Skeletal muscle tissue (tissue), 4 donors: ENCODE measurements at regions not wholly inside any gene's neighbourhood (a gene's known extent, or its start where the extent isn't known, plus 50 kb on each side); places are given as distances from the start of the nearest gene placed in this dataset. TPM values are rescaled to one million over a fixed set of nuclear protein-coding genes. Genes with fewer than 3 reads are reported as not detected.

ENCODE experiments used
- H3K27ac ChIP-seq: one replicate; pipeline ENCODE4 v1.7.0; 2013; ENCODE audit warnings: mild to moderate bottlenecking, low read depth, low read length, inconsistent platforms
- H3K27me3 ChIP-seq, 3 donors: one replicate each; pipeline ENCODE4 v1.7.0; 2013; ENCODE audit warnings: low read length in 3 of 3; ENCODE audit not compliant: control insufficient read depth in 3 of 3, insufficient read depth in 3 of 3
- H3K36me3 ChIP-seq, 3 donors: one replicate each; pipeline ENCODE4 v1.7.0; 2013; ENCODE audit warnings: low read length in 3 of 3; ENCODE audit not compliant: control insufficient read depth in 3 of 3, insufficient read depth in 3 of 3
- H3K4me1 ChIP-seq, 3 donors: one replicate each; pipeline ENCODE4 v1.7.0; 2013; ENCODE audit warnings: low read length in 3 of 3, mild to moderate bottlenecking in 3 of 3; ENCODE audit not compliant: control insufficient read depth in 3 of 3, insufficient read depth in 3 of 3
- H3K4me3 ChIP-seq, 3 donors: one replicate each; pipeline ENCODE4 v1.7.0; 2013; ENCODE audit warnings: low read length in 3 of 3
- H3K9ac ChIP-seq, 3 donors: one replicate each; pipeline ENCODE4 v1.7.0; 2013; ENCODE audit warnings: low read length in 3 of 3, mild to moderate bottlenecking in 3 of 3, moderate library complexity in 2 of 3, low read depth in 1 of 3
- H3K9me3 ChIP-seq, 3 donors: one replicate each; pipeline ENCODE4 v1.7.0; 2013; ENCODE audit warnings: low read length in 3 of 3; ENCODE audit not compliant: control insufficient read depth in 3 of 3
- small RNA-seq: library from RNA; depleted of rRNA; stranded (forward); fragments of <200 nt; gene quantifications from one replicate; pipeline ENCODE3, GENCODE V24; 2014
- donor health status: Osteomylitis.

GRCh38 chr3:71854096-71854495 is 69.1 kb upstream of the PROK2 start:
- no peak overlapping the region for H3K4me3 ChIP-seq
- H3K9ac ChIP-seq, result no peak overlapping the region
- H3K27ac ChIP-seq, result no peak overlapping the region
- no peaks in the 10 kb centered on the region for H3K4me1 ChIP-seq
- peaks cover 0 to 2% (median 0%) of the 10 kb centered on the region in 3 donors for H3K9me3 ChIP-seq
- no peaks in the 10 kb centered on the region for H3K36me3 ChIP-seq
- peaks cover 0 to 7% (median 2%) of the 10 kb centered on the region in 3 donors for H3K27me3 ChIP-seq

- H3K4me1 ChIP-seq, result no peaks in the 10 kb centered on the region
- H3K27me3 ChIP-seq, result peaks cover 0 to 7% (median 2%) of the 10 kb centered on the region in 3 donors
- H3K4me3 ChIP-seq, result no peak overlapping the region
- no peak overlapping the region for H3K9ac ChIP-seq
- peaks cover 0 to 4% (median 0%) of the 10 kb centered on the region in 3 donors for H3K9me3 ChIP-seq
- H3K36me3 ChIP-seq, result no peaks in the 10 kb centered on the region
- no peak overlapping the region for H3K27ac ChIP-seq
Observed at GRCh38 chr3:71851878-71852277, 66.9 kb upstream of the PROK2 start.

DNA sequence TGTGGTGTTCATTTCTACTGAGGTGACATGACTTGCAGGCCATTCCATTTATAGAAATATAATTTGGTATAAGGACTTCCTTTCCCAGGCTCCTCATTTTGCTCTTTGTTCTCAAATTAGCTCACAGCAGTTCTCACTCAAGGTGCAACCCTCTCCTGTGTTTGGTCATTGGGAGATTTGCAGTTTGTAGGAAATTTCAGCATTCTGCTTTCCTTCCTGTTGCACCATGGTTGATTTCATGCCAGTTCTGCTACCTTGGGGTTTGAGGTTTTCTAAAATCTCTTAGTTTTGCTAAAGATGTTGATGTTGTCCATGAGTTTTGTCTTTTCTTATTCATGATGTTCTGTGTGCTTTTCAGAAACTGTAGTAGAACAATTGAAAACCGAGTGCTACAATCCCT is 65.7 kb upstream of the PROK2 start:
- no peak overlapping the region for H3K27ac ChIP-seq
- H3K9me3 ChIP-seq, result peaks cover 0 to 4% (median 0%) of the 10 kb centered on the region in 3 donors
- H3K27me3 ChIP-seq, result peaks cover 0 to 7% (median 2%) of the 10 kb centered on the region in 3 donors
- H3K4me3 ChIP-seq, result no peak overlapping the region
- no peaks in the 10 kb centered on the region for H3K4me1 ChIP-seq
- no peak overlapping the region for H3K9ac ChIP-seq
- no peaks in the 10 kb centered on the region for H3K36me3 ChIP-seq

GRCh38 chr3:71849681-71850080 is 64.7 kb upstream of the PROK2 start:
- H3K27me3 ChIP-seq, result peaks cover 0 to 7% (median 2%) of the 10 kb centered on the region in 3 donors
- peaks cover 0 to 4% (median 0%) of the 10 kb centered on the region in 3 donors for H3K9me3 ChIP-seq
- H3K4me3 ChIP-seq, result no peak overlapping the region
- no peaks in the 10 kb centered on the region for H3K36me3 ChIP-seq
- no peak overlapping the region for H3K27ac ChIP-seq
- no peak overlapping the region for H3K9ac ChIP-seq
- no peaks in the 10 kb centered on the region for H3K4me1 ChIP-seq

DNA sequence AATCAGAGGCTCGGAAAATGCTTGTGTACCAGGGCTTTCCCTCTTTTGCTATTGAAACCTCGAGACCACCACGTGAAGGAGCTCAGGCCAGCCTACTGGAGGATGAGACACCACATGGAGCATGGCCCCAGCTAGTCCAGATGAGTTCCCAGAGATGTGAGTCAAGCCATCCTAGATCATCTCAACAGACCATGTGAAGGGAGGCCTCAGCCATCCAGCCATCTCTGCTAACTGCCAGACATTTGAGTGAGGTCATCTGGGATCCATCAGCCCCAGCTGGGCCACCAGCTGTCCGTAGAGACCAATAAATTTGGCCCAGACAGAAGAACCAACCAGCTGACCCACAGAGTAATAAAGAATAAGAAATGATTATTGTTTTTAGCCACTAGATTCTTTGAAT is 62.8 kb upstream of the PROK2 start:
- peaks cover 0 to 2% (median 2%) of the 10 kb centered on the region in 3 donors for H3K27me3 ChIP-seq
- H3K9me3 ChIP-seq, result peaks cover 0 to 4% (median 0%) of the 10 kb centered on the region in 3 donors
- no peak overlapping the region for H3K4me3 ChIP-seq
- H3K27ac ChIP-seq, result no peak overlapping the region
- no peaks in the 10 kb centered on the region for H3K36me3 ChIP-seq
- H3K9ac ChIP-seq, result no peak overlapping the region
- no peaks in the 10 kb centered on the region for H3K4me1 ChIP-seq

- H3K9me3 ChIP-seq, result peaks cover 0 to 4% (median 0%) of the 10 kb centered on the region in 3 donors
- H3K27ac ChIP-seq, result no peak overlapping the region
- no peaks in the 10 kb centered on the region for H3K4me1 ChIP-seq
- no peak overlapping the region for H3K4me3 ChIP-seq
- peaks cover 0 to 2% (median 2%) of the 10 kb centered on the region in 3 donors for H3K27me3 ChIP-seq
- H3K9ac ChIP-seq, result no peak overlapping the region
- no peaks in the 10 kb centered on the region for H3K36me3 ChIP-seq
Observed at GRCh38 chr3:71846185-71846584, 61.2 kb upstream of the PROK2 start.

DNA sequence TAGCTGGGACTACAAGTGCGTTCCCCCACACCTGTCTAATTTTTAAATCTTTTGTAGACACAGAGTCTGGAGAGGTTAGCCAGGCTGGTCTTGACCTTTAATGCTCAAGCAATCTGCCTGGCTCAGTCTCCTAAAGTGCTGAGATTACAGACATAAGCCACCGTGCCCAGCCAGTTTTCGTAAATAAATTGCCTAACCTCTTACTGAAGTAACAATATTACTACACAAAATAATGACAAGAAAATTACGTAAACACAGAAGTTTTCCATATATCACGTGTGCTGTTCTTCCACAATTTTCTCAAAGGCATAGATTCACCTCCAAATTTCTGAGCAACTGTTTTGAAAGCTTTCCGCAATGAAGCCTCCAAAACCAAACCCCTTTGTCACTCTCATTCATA is 58.1 kb upstream of the PROK2 start:
- no peak overlapping the region for H3K27ac ChIP-seq
- no peak overlapping the region for H3K9ac ChIP-seq

GRCh38 chr3:71838406-71838805 is 53.5 kb upstream of the PROK2 start:
- Histone ChIP-seq H3K4me1 (no peaks in the 10 kb centered on the region), H3K9ac (no peak overlapping the region), H3K27ac (no peak overlapping the region), H3K9me3 (no peaks in the 10 kb centered on the region), H3K36me3 (no peaks in the 10 kb centered on the region), H3K27me3 (no peaks in the 10 kb centered on the region), H3K4me3 (no peak overlapping the region)

More for the DNA sequence above, 58.1 kb upstream of the PROK2 start:
- Histone ChIP-seq H3K4me3 (no peak overlapping the region), H3K4me1 (no peaks in the 10 kb centered on the region), H3K9me3 (no peaks in the 10 kb centered on the region), H3K36me3 (no peaks in the 10 kb centered on the region), H3K27me3 (peaks cover 0 to 2% (median 0%) of the 10 kb centered on the region in 3 donors)

Small RNA genes lying in the stretch of these regions (small RNA-seq; reads per million reads assigned to genes)
- not detected for gene AC104435.1
- gene AC105265.1, result not detected
- gene RNA5SP136, result not detected
- gene RNU1-62P, result not detected
- not detected for gene UBE2Q2P9
